GM23248 (cell line): ENCODE measurements at regions not wholly inside any gene's neighbourhood (a gene's known extent, or its start where the extent isn't known, plus 50 kb on each side); places are given as distances from the start of the nearest gene placed in this dataset.

Experiments
- EZH2 ChIP-seq: fragments of 200-600 bp; sonication (generic); IDR thresholded peaks from 2 replicates; pipeline ENCODE4 v1.6.1; 2018; ENCODE audit warnings: antibody characterized with exemption, mild to moderate bottlenecking; ENCODE audit not compliant: insufficient read depth, poor library complexity, severe bottlenecking
- EZH2phosphoT487 ChIP-seq: fragments of 200-600 bp; sonication (generic); IDR thresholded peaks from 2 replicates; pipeline ENCODE4 v1.6.1; 2018; ENCODE audit warnings: antibody characterized with exemption, moderate library complexity, mild to moderate bottlenecking, low read depth; ENCODE audit not compliant: insufficient read depth

DNA sequence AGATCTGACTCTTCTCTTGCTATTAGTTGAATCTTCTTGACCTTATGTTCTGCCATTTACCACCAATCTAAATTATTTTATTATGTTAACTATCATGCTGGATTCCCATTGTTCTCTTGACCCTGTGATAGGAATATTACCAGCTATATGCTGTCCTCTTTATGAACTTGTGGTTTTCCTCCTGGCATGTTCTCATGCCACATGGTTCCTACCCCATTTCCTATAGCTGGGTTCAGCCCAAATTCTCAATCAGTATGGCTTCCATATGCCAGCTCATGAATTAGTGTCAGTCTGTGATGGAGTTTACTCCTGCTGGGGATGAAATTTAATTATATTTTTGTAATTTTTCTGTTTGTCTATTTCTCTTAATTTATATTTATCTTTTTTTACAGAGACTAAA is 430.5 kb downstream of the SMARCA1 start:
- no peak for TF ChIP-seq EZH2phosphoT487
- TF ChIP-seq EZH2: no peak
